HG02970 (cell line): ENCODE measurements at regions not wholly inside any gene's neighbourhood (a gene's known extent, or its start where the extent isn't known, plus 50 kb on each side); places are given as distances from the start of the nearest gene placed in this dataset.

Experiments used
- ATAC-seq: cut with Tn5 transposase; IDR thresholded peaks from one replicate; pipeline ENCODE4 v1.9.1; 2021; ENCODE audit warnings: mild to moderate bottlenecking, moderate library complexity, moderate number of reproducible peaks; ENCODE audit not compliant: unreplicated experiment, low FRiP score

DNA sequence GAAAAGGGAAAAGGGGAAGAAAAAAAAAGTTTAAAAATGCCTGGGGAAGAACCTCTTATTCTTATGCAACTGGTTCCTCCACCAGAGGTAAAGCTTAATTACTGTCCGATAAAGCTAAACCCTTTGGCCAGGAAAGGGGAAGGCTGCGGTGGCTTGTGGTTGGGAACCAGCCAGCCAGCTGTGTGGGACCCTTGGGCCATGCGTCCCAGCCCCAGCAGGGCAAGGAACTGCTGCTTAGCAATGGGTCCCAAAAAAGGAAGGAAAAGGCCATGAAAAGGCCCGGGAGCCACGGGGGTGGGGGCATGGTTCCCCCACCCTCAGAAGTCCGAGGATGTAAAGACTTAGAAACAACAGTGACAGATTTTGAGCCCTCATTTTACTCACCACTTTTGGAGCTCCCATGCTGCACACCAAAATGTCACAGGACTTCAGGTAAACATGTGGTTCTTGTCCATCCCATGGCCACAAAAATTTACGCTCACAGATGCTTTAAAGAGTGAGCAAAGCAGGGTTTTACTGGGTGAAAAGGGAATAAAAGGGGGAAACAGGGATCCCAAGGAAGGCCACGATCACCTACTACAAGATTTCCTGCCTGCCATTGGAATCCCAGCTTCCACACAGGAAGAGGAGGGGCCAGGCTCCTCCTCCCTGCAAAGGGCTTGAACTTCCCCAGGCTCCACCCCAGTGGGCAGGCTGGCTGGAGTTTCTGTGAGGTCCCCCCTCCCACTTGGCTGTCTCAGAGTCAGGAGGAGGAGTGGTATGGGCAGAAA is 1234.7 kb upstream of the GJE1 start:
- no peak for ATAC-seq

- no peak for ATAC-seq
These were observed 1235.4 kb upstream of the GJE1 start for GRCh38 chr6:140897349-140897748.

- no peak for ATAC-seq
These were observed 1239.3 kb upstream of the GJE1 start for GRCh38 chr6:140893432-140893831.

GRCh38 chr6:140879946-140880345 is 1252.8 kb upstream of the GJE1 start:
- ATAC-seq = no peak

DNA sequence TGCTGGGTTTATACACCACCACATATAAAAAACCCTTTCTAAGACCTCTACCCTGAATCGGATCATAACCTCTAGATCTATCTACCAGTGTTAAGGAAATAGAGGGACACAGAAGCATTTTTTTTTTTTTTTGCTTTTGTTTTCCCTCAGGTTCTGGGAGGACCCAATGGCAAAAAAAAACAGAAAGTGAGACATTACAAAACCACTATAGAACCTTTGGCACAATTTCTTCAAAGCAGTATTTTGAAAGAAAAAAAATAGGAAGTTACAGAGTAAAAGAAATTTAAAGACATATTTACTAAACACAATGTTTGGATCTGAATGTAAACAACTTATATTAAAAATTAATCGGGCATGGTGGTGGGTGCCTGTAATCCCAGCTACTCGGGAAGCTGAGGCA is 1258.7 kb upstream of the GJE1 start:
- ATAC-seq = no peak

DNA sequence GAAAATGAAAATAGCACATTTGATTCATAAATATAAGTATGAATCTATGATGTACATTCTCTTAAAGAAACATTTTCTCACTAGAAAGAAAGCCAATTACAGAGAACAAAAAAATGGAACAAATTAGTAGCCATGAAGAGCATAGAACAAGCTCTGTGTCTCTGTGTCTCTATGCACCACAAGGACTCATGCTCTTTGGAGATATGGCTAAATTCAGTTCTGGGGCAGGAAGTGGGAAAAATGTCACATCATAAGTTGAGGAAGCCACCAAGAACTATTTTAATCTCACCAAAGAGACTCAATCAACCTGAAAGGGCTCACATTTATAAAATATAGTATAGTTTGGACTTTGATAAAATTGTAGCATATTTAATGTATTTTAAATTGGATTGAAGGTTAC is 1259.8 kb upstream of the GJE1 start:
- no peak for ATAC-seq

DNA sequence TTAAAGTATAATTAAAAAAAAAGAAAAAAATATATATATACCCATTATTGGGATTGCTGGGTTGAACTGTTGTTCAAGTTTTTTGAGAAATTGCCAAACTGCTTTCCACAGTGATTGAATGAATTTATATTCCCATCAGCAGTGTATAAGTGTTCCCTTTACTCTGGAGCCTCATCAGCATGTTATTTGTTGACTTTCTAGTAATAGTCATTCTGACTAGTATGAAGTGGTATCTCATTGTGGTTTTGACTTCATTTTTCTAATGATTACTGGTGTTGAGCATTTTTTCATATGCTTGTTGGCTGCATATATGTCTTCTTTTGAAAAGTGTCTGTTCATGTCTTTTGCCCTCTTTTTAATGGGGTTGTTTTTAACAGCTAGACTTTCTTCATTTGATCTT is 1260.8 kb upstream of the GJE1 start:
- ATAC-seq = no peak

- no peak for ATAC-seq
These were observed 1265.4 kb upstream of the GJE1 start for GRCh38 chr6:140867336-140867735.

DNA sequence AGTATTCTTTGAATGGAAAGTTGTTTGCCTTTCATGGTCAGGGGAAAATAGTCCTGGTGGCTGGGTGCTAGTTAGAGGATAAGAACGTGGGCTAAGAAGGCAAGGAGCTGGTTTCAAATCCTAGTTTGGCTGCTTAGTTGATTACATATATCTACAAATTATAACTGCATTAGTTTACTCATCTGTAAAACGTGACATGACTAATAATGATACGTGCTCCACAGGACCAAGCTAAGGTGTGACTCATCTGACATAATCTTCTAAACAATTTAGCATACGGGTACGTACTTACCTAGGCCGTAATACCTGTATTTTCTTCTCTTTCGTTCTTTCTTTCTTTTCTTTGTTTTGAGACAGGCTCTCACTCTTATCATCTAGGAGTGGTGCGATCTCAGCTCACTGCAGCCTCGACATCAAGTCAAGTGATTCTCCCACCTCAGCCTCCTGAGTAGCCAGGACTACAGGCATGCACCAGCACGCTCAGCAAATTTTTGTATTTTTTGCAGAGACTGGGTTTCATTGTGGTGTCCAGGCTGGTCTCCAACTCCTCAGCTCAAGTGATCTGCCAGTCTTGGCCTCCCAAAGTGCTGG is 1274.2 kb upstream of the GJE1 start:
- no peak for ATAC-seq

DNA sequence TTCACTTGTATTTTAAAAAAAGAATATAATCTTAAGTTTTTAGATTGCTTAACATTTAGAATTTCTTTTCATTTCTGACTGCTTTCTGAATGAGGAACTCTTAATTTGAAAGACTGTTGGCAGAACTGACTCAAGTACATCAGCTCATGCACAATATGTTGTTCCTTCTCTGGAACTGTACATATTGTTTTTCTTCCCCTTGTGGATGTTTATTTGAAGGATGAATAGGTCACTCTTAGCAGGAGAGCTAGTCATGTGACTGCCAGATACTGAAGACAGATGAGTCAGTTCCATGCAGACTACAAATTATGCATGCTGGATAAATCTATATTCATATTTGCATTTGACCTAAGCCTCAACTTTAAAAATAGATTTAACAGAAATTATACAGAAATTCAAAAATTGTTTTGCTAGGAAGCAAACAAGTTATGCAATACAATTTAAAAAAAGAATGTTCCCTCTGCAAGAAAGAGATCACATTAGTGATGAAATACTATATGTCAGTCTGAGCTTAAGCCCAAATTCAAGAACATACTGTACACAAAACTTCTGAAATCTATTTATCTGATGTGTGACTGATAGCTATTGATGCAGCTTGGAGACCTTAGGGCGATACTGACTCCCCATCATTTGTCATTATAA is 1274.9 kb upstream of the GJE1 start:
- no peak for ATAC-seq

DNA sequence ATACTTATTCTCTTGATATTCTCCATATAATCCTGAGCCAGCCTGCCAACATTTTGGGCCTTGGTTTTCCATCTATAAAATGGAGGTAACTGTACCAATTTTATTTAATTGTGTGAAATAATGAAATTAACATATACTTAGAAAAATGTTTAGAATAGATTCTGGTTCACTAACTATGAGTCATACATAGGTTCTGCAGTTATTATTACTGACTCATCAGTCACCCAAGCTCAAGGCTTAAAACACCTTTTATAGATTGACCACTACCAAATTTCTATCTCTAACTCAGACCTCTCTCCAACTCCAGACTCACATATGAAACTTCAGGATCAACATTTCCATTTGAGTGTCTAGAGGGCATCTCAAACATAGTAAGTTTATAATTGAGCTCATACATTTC is 1277.2 kb upstream of the GJE1 start:
- ATAC-seq = no peak

DNA sequence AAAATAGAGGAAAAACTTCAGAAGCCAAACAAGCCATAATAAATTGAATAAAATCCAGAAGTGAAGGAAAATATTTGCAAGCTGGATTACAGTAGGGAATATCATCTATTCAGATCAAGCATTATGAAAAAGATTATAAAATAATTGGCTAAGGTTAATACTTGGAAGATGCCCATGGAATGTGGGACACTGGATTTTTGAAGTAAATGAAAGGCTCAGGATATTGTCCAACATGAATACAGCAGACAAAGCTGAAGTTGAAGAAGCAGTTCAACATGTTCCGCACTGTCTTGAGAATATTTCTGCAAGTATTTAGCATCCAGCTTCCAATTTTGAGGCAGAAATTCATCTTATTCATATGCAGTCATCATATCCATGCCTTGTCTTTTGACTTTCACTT is 1278.4 kb upstream of the GJE1 start:
- no peak for ATAC-seq

DNA sequence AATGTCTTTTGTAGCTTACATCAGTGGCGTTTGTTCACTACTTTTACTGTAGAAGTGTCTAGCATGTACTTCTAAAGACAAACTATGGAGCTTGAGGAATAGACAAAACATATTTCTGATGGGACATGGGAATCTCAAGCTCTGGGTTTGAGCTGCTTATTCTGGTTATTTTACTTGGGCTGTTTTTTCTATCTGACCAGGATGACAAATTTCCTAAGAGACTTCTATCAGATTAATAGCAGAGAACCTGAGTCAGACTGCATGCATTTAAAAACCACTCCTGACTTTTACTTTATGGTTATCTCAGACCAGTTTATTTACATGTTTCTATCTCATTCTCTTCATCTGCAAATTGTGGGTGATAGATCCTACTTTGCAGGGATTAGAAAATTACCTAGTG is 1282.3 kb upstream of the GJE1 start:
- no peak for ATAC-seq

GRCh38 chr6:140849456-140849855 is 1283.3 kb upstream of the GJE1 start:
- ATAC-seq = no peak

GRCh38 chr6:140847262-140847645 is 1285.5 kb upstream of the GJE1 start:
- ATAC-seq = no peak

GRCh38 chr6:140846503-140847261 is 1286.0 kb upstream of the GJE1 start:
- no peak for ATAC-seq

GRCh38 chr6:140845701-140846100 is 1287.0 kb upstream of the GJE1 start:
- no peak for ATAC-seq

DNA sequence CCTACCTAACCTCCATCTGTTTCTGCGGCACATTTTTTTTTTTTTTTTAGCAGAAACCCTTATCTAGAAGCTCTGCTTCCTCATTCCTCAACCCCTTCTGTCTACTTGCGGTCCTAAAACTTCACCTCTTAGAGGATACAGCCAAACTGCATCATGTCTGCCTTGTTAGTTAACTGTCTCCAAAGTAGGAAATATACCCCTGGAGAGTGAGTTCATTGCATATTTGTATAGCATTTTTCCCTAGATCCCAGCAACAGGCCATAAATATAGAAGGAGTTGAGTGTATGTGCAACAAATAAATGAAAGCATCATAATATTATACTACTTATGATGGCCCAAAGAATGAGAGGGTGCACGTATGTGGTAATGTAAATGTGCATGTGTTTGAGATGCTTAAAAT is 1288.6 kb upstream of the GJE1 start:
- no peak for ATAC-seq

DNA sequence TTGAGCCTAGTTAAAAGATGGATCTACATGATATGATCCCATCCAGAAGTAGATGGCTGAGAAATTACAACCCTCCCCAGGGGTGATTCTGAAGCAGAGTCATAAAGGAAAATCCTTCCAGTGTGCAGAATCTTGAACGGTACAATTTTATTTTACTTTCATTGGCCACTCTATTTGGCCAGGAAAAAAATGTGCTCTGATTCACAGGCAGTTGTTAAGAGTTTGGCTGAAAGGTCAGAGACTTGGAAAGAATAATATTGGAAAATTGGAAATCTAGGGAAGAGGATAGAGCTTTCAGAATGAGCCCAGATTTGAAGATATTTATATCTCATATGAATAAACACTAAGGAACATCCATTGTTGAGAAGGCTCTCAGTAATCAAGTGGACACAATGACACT is 1299.3 kb upstream of the GJE1 start:
- ATAC-seq = no peak

DNA sequence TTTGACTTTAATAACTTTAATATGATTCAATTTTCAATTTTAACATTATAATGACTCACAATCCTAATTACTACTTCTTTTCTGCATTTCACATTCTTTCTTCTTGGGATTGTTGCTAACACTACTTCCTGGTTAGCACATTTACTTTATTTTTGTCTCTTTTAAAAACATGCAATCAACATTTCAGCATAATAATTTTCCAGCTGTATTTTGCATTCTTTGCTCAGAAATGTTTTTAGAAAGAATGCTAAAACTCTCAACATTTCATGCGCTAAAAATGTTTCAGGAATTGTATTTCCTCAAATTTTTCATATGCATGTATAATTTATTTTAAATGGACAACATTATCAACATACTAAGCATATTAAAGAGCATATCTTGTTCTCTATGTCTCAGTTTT is 1302.1 kb upstream of the GJE1 start:
- ATAC-seq = no peak

GRCh38 chr6:140828856-140829255 is 1303.9 kb upstream of the GJE1 start:
- ATAC-seq = no peak
